ENCODE measurements at regions not wholly inside any gene's neighbourhood (a gene's known extent, or its start where the extent isn't known, plus 50 kb on each side); places are given as distances from the start of the nearest gene placed in this dataset.

GRCh38 chr9:80554301-80554700, 982.5 kb downstream of the TLE4 start:
- TF ChIP-seq POLR2A (IDR thresholded peaks at IDR 0.05) (no peak), CTCF (IDR thresholded peaks at IDR 0.05) (no peak)

All from body of pancreas (tissue), 4 donors.